ENCODE measurements at regions not wholly inside any gene's neighbourhood (a gene's known extent, or its start where the extent isn't known, plus 50 kb on each side); places are given as distances from the start of the nearest gene placed in this dataset.
"Not testable (repeated sequence)": the region's sequence is repeated elsewhere in the genome, so short reads cannot be mapped to it uniquely, and the experiment has no call there.

DNA sequence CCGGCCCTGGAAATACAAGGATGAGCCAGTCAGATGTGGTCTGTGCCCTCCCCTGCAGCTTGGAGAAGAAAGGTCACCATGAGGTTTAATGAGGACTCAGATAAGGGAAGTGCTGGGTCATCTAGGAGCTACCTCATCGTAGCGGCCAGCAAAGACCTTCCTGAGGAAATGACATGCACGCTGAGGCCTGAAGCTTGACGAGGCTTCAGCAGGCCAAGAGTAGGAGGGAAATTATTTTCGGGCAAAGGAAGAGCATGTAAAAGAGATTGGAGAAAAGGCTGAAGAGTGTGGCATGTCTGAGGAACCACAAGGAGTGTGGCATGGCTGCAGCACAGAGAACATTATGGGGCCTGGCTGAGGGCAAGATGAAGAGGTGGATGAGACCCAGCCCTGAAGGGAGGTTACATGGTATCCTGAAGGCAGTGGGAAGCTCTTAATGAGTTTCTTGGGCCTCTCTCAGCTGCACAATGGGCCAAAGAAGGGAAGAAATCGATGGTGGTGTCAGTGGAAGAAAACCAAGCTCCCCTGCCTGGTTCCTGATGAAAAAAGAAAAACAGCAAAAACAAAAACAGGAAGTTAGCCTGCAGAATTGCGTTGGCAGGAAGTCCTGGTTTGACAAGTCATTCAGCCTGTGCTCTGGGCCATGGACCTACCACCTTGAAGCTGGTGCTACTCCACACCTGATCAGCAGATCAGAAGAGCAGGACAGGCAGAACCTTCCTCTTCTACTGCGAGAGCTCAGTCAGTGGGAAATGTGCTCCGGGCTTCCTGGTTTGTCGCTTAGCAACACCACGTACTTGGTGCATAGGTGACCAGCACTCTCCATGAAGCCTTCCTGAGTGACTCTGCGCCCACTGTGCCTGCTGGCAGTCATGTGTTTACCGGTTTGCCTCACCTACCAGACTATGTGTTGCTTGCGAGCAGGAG is 134.5 kb upstream of the KLF3 start:
- no peak for DNase-seq

DNA sequence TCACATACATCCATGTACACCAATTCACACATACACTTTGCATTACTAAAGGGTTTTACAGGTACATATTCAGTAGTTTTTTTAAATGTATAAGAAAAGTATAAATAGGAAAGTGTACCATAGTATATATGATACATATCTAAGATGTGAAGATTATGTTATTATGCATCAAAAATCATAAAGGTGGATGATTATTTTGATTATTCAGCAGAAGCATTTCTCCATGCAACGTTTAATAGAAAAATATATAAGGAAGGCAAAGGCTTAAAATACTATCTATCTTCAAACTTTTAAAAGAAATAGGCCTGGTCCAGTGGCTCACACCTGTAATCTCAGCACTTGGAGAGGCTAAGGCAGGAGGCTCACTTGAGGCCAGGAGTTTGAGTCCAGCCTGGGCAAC is 133.5 kb upstream of the KLF3 start:
- DNase-seq: no peak

- DNase-seq: peak; percentile 13
These were observed 132.8 kb upstream of the KLF3 start for GRCh38 chr4:38531141-38531727.

DNA sequence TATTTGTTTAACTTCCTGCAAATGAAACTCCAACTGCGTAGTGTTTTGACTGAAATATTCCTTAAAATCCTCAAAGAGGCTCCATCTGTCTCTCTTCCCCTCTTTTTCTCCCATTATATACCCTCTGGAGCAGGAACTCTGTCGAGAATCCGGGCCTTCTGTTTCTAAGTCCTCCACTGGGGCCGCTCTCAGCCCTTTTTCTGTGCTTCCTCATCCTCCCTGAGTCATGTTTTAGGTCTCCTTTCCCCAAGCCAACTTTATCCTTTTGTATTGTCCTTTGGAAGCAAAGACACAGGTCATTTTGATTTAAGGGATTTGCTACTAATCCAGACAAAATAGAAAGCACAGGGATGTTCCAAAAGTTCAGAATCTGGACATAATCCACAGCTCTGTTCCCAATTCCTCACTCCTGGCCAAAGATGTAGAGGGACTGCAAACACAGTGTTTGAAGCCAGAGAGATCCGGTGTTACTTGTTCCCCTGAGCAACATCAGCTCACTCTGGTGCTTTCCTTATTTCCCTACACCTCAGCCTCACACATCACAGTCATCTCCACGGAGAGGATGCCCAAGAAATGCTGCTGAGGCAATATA is 131.0 kb upstream of the KLF3 start:
- peak; percentile 7 for DNase-seq

DNA sequence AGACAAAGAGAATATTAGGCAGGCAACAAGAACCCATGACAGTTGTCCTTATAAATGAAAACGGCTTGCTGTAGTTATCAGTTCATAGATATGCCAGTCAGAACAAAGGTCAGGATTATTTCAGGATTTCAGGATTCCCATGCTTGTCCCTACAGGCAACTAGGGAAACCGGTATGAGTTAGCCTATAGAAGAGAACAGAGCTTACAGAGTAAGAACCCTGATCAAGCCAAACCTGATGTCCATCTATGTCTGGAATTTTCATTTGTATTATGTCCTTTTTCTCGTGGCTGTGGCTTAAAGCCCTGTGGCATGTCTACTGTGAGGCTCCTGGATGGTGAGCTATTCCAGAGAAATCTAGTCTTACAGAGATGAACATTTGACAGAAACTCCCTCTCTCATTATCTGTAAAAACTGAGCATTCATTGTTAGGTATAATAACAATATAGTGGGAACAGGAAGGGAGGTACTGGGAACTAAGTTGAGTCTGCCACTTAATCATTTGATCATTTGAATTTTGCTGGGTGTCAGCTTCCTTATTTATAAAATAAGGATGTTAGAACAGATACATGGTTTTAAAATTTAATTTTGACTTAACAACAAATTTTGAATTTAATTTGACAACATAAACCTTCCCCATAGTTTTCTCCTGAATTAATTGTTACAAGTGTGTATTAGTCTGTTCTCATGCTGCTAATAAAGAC is 129.5 kb upstream of the KLF3 start:
- DNase-seq: no peak

GRCh38 chr4:38535071-38535470 is 128.9 kb upstream of the KLF3 start:
- not testable (repeated sequence) for DNase-seq

GRCh38 chr4:38535717-38536116 is 128.3 kb upstream of the KLF3 start:
- DNase-seq: no peak

- no peak for DNase-seq
These were observed 127.3 kb upstream of the KLF3 start for GRCh38 chr4:38536716-38537115.

DNA sequence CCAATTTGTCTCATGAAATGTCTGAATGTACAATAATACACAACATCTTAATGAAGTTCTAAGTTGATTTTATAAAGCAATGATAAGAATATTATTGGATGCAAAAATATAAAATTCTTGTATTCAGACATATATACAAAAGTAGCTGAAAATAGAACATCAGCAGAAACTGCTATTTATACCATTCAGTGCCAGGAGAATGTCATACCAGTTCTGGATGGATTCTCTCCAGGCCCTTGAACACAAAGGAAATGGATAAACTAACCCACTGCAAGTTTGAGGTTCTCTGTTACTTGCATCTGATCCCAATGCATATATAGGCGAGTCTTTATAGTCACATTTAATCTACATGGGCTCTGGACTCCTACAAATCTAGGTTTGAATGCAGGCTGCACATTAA is 126.3 kb upstream of the KLF3 start:
- DNase-seq: no peak

DNA sequence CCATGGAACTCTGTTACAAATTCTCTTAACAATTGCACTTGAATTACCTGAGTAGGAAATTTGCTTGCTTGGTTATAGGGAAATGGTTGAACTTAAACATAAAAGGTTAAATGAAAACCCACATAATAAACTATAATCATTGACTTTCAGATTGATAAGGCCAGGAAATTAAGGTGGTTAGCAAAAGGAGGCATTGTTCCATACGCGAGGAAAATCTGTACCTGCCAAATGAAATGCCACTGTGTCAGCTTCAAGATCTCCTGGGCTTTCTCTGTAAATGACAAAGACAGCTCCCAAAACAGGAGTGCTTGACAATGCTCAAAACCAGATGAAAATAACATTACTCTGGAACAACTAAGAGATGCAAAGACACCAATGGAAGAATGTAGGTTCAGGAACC is 125.5 kb upstream of the KLF3 start:
- DNase-seq: no peak

- no peak for DNase-seq
These were observed 124.5 kb upstream of the KLF3 start for GRCh38 chr4:38539501-38539900.

- DNase-seq: no peak
These were observed 116.9 kb upstream of the KLF3 start for GRCh38 chr4:38547052-38547451.

DNA sequence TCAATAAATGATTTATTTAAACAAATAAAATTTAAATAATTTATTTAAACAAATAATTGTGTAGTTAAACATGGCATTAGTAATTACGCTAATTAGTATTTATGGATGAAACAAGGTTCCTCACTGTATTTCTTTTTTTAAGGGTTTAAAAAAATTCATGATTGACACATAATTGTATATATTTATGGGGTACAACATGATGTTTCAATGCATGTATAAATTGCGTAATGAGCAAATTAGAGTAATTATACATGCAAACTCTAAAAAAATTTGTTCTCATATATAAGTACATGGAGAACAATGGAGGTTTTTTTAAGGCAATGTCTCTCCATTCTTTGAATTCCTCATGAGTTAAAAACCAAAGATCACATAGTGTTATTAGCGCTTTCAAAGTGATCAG is 115.7 kb upstream of the KLF3 start:
- no peak for DNase-seq

GRCh38 chr4:38559374-38559773 is 104.6 kb upstream of the KLF3 start:
- DNase-seq: no peak

GRCh38 chr4:38560340-38560739 is 103.7 kb upstream of the KLF3 start:
- DNase-seq: no peak

DNA sequence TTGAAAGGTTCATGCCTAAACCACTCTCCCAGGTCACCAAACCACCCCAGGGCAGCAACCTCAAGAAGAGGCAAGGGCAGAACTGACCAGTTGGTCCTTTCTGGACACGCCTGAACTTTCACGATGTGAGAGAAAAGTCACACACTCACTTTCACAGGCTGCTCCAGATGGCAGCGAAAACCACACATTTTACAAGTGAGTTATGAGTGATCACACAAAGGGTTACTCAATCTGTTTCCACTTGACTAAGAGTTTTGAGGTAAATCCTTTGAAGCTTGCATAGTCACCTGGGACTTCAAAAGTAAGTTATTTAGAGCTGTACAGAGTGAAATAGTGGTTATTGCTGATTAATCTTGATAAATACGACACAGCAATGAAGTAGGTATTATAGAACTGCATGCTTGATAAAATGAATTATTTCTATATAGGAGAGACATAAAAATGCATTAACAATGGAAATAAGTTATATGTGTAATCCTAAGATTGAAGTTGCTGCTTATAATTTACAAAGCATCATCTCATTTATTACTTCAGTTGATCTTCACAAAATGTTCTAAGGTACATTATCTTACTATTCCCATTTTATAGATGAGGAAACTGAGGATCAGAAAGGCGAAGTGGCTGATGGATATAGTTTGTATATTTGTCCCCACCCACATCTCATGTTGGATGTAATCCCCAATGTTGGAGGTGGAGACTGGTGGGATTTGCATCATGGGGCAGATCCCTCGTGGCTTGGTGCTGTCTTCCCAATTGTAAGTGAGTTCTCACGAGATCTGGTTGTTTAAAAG is 103.0 kb upstream of the KLF3 start:
- no peak for DNase-seq

DNA sequence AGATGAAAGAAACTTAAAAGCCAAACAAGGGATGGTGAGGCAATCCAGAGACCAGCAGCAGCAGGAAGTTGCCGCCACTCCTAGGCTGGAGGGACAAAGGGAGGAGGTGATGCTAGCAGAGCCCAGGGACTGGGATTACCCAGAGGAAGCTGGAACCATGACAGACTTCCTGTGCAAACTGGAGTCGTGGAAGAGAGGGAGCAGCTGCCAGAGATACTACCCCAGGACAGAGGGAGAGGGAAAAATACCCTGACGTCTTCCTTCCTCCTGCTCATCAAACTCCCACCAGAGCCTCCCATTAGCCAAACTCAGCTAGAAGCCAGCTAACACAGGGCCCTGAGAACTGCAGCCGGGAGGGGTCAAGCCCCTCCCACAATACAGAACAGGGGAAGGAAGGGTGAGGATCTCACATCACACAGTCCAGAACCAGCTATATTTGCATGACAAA is 101.2 kb upstream of the KLF3 start:
- no peak for DNase-seq

DNA sequence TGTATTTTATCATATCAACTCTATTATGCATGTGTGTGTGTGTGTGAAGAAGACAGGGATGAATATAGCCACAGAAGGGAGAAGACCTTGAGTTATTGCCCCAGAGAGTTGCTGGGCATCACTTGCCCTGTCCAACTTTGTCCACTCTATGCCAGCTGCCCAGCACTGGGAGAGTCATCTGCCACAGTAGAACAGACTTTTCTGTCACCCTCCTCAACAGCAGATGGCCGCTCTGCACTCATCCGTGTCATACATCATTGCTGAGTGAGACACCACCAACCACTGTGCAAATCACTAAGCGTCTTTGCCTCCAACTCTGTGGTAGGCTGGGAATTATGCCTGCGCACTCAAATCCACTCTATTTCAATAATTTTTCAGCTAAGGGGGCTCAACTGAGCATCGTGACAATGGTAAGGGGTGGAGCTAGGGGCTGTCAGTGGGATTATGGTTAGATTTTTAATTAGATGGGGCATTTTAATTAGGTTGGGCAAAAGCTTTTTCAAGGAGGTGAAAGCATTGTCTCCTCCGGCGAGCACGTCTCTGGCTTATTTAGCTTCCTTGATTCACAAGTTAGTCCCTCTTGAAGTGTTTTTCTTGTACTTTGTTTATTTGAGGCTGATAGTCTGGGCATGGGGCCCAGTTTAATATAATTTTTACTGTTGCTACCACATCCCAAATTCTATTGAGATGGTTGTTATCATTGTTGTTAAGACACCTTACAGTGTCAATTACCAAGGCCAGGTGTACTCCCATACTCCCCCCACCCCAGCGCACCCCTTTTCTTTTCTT is 100.1 kb upstream of the KLF3 start:
- DNase-seq: peak; percentile 57

- DNase-seq: no peak
These were observed 98.5 kb upstream of the KLF3 start for GRCh38 chr4:38565271-38566199.

GRCh38 chr4:38566806-38567398 is 97.1 kb upstream of the KLF3 start:
- DNase-seq: no peak
